Posterior cingulate gyrus (tissue), 11 donors: ENCODE measurements at regions not wholly inside any gene's neighbourhood (a gene's known extent, or its start where the extent isn't known, plus 50 kb on each side); places are given as distances from the start of the nearest gene placed in this dataset.
A peak's percentile ranks its signal among the peaks of the same experiment; 100 is the strongest.

Source experiments
- DNase-seq, 10 donors: peaks; one replicate each; pipeline versions ENCODE4 v3.0.0 to v3.0.0-alpha.2; 2020 to 2021; ENCODE audit warnings: mixed read lengths in 3 of 10
- intact Hi-C: fragments of 100-400 bp; cut with DNase I; formaldehyde crosslinking; loops from one replicate; pipeline ENCODE4 v1.15.1; 2023

- peak; percentile 84 to 99 (median 90) for DNase-seq
- intact Hi-C loops = loop anchor here (1.0 to 5.0 kb wide), 4 partner anchors 103 to 322 kb away; partner anchors contain the start of gene RAP2A
These were observed 112.2 kb upstream of the MBNL2 start for GRCh38 chr13:97109841-97110492.

GRCh38 chr13:97110936-97111335, 111.2 kb upstream of the MBNL2 start:
- intact Hi-C loops = loop anchor here (1.0 to 5.0 kb wide), 4 partner anchors 102 to 321 kb away; partner anchors contain the start of gene RAP2A
- DNase-seq = no peak

GRCh38 chr13:97111756-97112155, 110.4 kb upstream of the MBNL2 start:
- DNase-seq = no peak
- intact Hi-C loops = loop anchor here (2.0 to 5.0 kb wide), 3 partner anchors 101 to 321 kb away; partner anchors contain the start of gene RAP2A

GRCh38 chr13:97112446-97113152, 109.5 kb upstream of the MBNL2 start:
- intact Hi-C loops = loop anchor here (5.0 kb wide), 2 partner anchors 230 to 320 kb away; partner anchors contain the start of gene RAP2A
- no peak for DNase-seq

- intact Hi-C loops = loop anchor here (5.0 kb wide), 2 partner anchors 229 to 319 kb away; partner anchors contain the start of gene RAP2A
- DNase-seq = no peak
These were observed 108.7 kb upstream of the MBNL2 start for GRCh38 chr13:97113231-97114001.

GRCh38 chr13:97114651-97115050, 107.5 kb upstream of the MBNL2 start:
- intact Hi-C loops = loop anchor here (5.0 kb wide), 2 partner anchors 228 to 318 kb away; partner anchors contain the start of gene RAP2A
- no peak for DNase-seq

- intact Hi-C loops = loop anchor here (1.0 kb wide), 1 partner anchor 96 kb away; no protein-coding TSS in a partner anchor
- DNase-seq = no peak
These were observed 105.4 kb upstream of the MBNL2 start for GRCh38 chr13:97116754-97117153.

GRCh38 chr13:97117388-97117910, 104.7 kb upstream of the MBNL2 start:
- intact Hi-C loops = no loop called here
- DNase-seq = no peak

GRCh38 chr13:97119943-97120342, 102.2 kb upstream of the MBNL2 start:
- intact Hi-C loops = no loop called here
- no peak for DNase-seq

GRCh38 chr13:97120346-97120745, 101.8 kb upstream of the MBNL2 start:
- DNase-seq = no peak
- intact Hi-C loops = no loop called here

GRCh38 chr13:97120976-97121375, 101.2 kb upstream of the MBNL2 start:
- DNase-seq = no peak
- intact Hi-C loops = no loop called here

- no peak for DNase-seq
- intact Hi-C loops = no loop called here
These were observed 100.2 kb upstream of the MBNL2 start for GRCh38 chr13:97121894-97122293.

- intact Hi-C loops = no loop called here
- no peak for DNase-seq
These were observed 99.6 kb upstream of the MBNL2 start for GRCh38 chr13:97122381-97122996.

GRCh38 chr13:97124206-97124605, 97.9 kb upstream of the MBNL2 start:
- DNase-seq = no peak
- intact Hi-C loops = no loop called here

GRCh38 chr13:97124915-97125809, 97.0 kb upstream of the MBNL2 start:
- intact Hi-C loops = no loop called here
- no peak for DNase-seq

GRCh38 chr13:97125810-97126738, 96.1 kb upstream of the MBNL2 start:
- intact Hi-C loops = no loop called here
- no peak for DNase-seq

GRCh38 chr13:97127842-97128241, 94.3 kb upstream of the MBNL2 start:
- DNase-seq = no peak
- intact Hi-C loops = no loop called here

- DNase-seq = no peak
- intact Hi-C loops = no loop called here
These were observed 91.9 kb upstream of the MBNL2 start for GRCh38 chr13:97130190-97130589.
